GM10248 (cell line): ENCODE measurements at regions not wholly inside any gene's neighbourhood (a gene's known extent, or its start where the extent isn't known, plus 50 kb on each side); places are given as distances from the start of the nearest gene placed in this dataset.

Experiments
- CTCF ChIA-PET: fragments of 300-600 bp; sonication (Branson Sonifier 250); formaldehyde crosslinking; extraction: SDS; loops from one replicate; lab custom pipeline; 2021; ENCODE audit warnings: antibody characterized with exemption; lab: Yijun Ruan, JAX
- POLR2A ChIA-PET: fragments of 350-650 bp; sonication (Branson Sonifier 250); formaldehyde crosslinking; extraction: SDS; loops from one replicate; lab custom pipeline; 2020; ENCODE audit warnings: antibody characterized with exemption; lab: Yijun Ruan, JAX
- DNase-seq: peaks from one replicate; pipeline ENCODE4 v3.0.0; 2012; ENCODE audit errors: extremely low spot score
- TF ChIP-seq, protein P1 (sequence below): IDR thresholded peaks from 2 replicates; pipeline ENCODE4 v1.5.1; 2012; ENCODE audit warnings: mild to moderate bottlenecking, low read depth; ENCODE audit errors: extremely low read depth, missing control alignments, control extremely low read depth

DNA sequence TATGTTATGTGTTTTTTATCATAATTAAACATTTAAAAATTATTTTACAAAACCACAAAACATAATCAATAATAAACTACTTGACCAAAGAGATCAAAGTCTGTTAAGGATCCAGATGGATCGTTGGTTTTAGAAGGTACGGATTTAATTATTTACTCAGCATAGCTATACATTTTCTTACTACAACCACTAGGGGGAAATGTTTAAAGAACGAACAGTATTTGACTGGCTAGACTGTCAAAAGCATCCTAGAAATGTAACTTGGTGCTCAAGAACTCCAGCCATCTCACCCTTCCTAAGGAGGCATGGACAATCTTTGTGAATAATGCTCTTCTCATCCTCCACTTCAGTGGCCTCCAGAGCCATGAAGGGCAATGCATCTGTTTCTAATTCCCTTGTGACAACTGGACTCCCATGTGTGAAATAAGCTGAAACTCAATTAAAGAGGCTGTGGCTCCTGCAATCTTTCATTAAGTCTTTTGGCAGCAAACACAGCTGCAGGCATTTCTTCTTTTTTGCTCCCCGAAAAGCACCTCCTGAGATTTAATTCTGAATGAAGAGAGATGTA, 94.7 kb upstream of the TUSC7 start:
- ChIA-PET CTCF (interaction anchor here (1.3 to 2.2 kb wide), 5 partner anchors 8 to 21 kb away, joined by 3 to 10 read pairs (median 6); no protein-coding TSS in a partner anchor), POLR2A (no interaction called here)
- peak; percentile 6 for DNase-seq
- TF ChIP-seq, protein P1, sequence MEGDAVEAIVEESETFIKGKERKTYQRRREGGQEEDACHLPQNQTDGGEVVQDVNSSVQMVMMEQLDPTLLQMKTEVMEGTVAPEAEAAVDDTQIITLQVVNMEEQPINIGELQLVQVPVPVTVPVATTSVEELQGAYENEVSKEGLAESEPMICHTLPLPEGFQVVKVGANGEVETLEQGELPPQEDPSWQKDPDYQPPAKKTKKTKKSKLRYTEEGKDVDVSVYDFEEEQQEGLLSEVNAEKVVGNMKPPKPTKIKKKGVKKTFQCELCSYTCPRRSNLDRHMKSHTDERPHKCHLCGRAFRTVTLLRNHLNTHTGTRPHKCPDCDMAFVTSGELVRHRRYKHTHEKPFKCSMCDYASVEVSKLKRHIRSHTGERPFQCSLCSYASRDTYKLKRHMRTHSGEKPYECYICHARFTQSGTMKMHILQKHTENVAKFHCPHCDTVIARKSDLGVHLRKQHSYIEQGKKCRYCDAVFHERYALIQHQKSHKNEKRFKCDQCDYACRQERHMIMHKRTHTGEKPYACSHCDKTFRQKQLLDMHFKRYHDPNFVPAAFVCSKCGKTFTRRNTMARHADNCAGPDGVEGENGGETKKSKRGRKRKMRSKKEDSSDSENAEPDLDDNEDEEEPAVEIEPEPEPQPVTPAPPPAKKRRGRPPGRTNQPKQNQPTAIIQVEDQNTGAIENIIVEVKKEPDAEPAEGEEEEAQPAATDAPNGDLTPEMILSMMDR = peak; percentile 11

DNA sequence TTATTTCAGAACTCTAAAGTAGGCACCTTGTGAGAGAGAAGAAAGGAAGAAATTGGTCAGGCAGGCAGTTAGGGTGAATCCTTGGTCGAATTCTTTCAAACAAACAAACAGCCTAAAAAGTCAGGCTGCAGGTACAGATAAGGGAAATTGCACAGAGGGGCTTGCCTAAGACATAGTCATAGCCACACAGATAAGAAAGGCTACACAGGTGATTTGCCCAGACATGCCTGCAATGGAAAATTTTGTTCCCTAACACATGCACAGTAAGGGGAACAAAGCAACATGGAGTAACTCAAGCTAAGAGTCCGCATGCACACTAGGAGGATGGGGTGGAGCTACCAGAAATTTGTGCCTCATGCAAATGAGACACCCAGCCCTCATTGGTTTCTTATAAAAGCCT, 91.4 kb upstream of the TUSC7 start:
- TF ChIP-seq, protein P1 = no peak
- CTCF ChIA-PET = interaction anchor here (1.0 kb wide), 1 partner anchor 8 kb away, joined by 3 read pairs; no protein-coding TSS in a partner anchor
- POLR2A ChIA-PET = no interaction called here
- no peak for DNase-seq

DNA sequence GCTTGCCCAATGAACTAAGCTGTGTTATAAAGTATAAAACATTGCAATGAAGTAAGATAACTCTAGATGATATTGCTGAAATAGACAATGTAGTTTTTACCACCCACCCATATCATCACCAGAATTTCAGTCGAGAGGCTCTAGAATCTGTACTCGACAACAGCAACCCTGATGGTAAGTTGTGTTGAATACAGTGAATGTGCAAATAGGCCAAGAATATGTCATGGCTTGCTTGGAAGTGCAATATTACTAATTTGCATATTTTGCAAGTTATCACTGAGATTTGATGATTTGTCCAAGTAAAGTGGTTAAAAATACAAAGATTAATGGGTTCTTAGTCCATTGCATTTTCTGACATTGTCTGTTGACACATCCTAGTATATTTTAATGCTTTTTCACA, 90.6 kb upstream of the TUSC7 start:
- POLR2A ChIA-PET = no interaction called here
- TF ChIP-seq, protein P1 = no peak
- CTCF ChIA-PET = interaction anchor here (1.0 kb wide), 1 partner anchor 8 kb away, joined by 3 read pairs; no protein-coding TSS in a partner anchor
- no peak for DNase-seq

DNA sequence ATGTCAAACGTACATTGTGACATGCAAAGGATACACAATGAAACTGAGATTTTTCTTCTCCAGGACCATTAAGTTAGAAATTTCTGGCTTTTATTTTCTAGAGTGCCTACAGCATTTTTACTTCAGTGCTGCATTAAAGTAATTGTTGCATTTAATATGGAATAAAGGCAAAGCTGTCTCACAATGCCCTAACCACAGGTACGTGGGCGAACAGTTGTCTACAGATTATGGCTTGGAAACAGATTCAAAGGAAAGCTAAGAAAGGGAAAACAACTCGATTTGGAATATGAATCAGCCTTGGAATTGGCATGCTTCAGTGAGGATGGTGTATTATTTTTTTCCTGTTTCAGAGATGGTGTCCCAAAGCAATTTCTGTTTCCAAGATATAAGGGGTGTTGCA, 79.1 kb upstream of the TUSC7 start:
- no peak for DNase-seq
- TF ChIP-seq, protein P1 = no peak
- ChIA-PET CTCF (interaction anchor here (1.3 kb wide), 1 partner anchor 9 kb away, joined by 3 read pairs; no protein-coding TSS in a partner anchor), POLR2A (no interaction called here)

DNA sequence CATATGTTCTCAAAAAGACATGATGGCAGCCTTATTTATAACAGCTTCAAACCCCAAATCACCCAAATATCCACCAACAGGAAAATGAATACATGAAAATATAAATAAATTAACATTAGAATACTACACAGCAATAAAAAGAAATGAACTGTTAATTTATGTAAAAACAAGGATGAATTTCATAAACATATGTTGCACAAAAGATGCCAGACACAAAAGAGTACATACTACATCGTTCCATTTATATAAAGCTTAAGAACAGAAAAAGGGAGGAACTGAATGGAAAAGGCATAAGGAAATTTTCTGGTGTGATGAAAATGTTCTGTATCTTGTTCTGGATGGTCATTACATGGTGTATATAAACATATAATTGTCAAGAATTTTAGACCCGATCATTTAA, 69.9 kb upstream of the TUSC7 start:
- ChIA-PET POLR2A (no interaction called here), CTCF (no interaction called here)
- DNase-seq = no peak
- TF ChIP-seq, protein P1 = no peak

DNA sequence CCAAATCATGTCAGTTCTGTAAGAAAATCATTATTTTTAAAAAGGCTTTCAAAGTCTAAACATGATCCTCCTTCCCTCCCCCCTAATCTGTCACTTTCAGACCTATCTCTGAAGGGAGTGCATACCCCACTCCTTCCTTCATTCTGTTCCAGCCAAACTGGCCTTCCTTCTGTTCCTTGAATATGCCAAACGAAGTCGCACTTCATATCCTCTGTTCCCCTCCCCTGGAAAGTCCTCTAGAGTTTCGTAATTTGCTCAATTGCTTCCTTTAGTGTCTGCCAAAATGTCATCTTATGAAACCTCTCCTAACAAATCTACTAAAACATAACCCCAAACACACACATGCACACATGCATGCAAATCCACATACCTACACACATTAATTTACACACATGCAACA, 69.5 kb upstream of the TUSC7 start:
- no peak for DNase-seq
- CTCF ChIA-PET = no interaction called here
- POLR2A ChIA-PET = no interaction called here
- TF ChIP-seq, protein P1 = no peak
